ENCODE measurements at regions not wholly inside any gene's neighbourhood (a gene's known extent, or its start where the extent isn't known, plus 50 kb on each side); places are given as distances from the start of the nearest gene placed in this dataset.

GRCh38 chr1:67618285-67619018 lies 66.5 kb upstream of the GADD45A start:
- no peak for DNase-seq

GRCh38 chr1:67619080-67619479 lies 65.9 kb upstream of the GADD45A start:
- DNase-seq, result no peak

GRCh38 chr1:67623906-67624305 lies 61.1 kb upstream of the GADD45A start:
- DNase-seq, result no peak

- no peak for DNase-seq
Measured at GRCh38 chr1:67624680-67625079, 60.3 kb upstream of the GADD45A start.

- no peak for DNase-seq
Measured at GRCh38 chr1:67626090-67626860, 58.7 kb upstream of the GADD45A start.

- DNase-seq, result no peak
Measured at GRCh38 chr1:67626861-67627235, 58.2 kb upstream of the GADD45A start.

GRCh38 chr1:67627336-67627735 lies 57.7 kb upstream of the GADD45A start:
- DNase-seq, result no peak

- DNase-seq, result no peak
Measured at GRCh38 chr1:67627906-67628305, 57.1 kb upstream of the GADD45A start.

GRCh38 chr1:67629370-67630075 lies 55.5 kb upstream of the GADD45A start:
- DNase-seq, result no peak

- no peak for DNase-seq
Measured at GRCh38 chr1:67630438-67631045, 54.5 kb upstream of the GADD45A start.

- DNase-seq, result no peak
Measured at GRCh38 chr1:67632356-67632755, 52.6 kb upstream of the GADD45A start.

GRCh38 chr1:67632811-67633655 lies 52.0 kb upstream of the GADD45A start:
- DNase-seq, result no peak

- DNase-seq, result no peak
Measured at GRCh38 chr1:67634396-67634935, 50.5 kb upstream of the GADD45A start.

- DNase-seq, result peak; percentile 15
Measured at GRCh38 chr1:67635055-67635809, 49.8 kb upstream of the GADD45A start.

All from CD4-positive, alpha-beta T cell treated with Interleukin-4 for 4 hours (primary cell).